T-helper 17 cell (primary cell): ENCODE measurements at regions not wholly inside any gene's neighbourhood (a gene's known extent, or its start where the extent isn't known, plus 50 kb on each side); places are given as distances from the start of the nearest gene placed in this dataset.
"Not testable (repeated sequence)": the region's sequence is repeated elsewhere in the genome, so short reads cannot be mapped to it uniquely, and the experiment has no call there.

Experiments used
- ATAC-seq: fragments of 150-1000 bp; cut with Tn5 transposase; 2 replicates; pipeline ENCODE4 v1.10.0; 2021; ENCODE audit warnings: mild to moderate bottlenecking, moderate library complexity
- DNase-seq, 3 donors: peaks; one replicate each; pipeline versions ENCODE4 v3.0.0 to v3.0.0-alpha.2; 2020 to 2021
- H3K9me3 ChIP-seq: one replicate; pipeline ENCODE4 v1.7.0; 2013; ENCODE audit warnings: low read length, mild to moderate bottlenecking; ENCODE audit not compliant: control insufficient read depth, poor library complexity, severe bottlenecking
- H3K27ac Mint-ChIP-seq: one replicate; pipeline ENCODE4 v1.8.0; 2022; ENCODE audit warnings: mild to moderate bottlenecking, moderate library complexity, mixed read lengths
- H3K27me3 Mint-ChIP-seq: one replicate; pipeline ENCODE4 v1.8.0; 2022; ENCODE audit warnings: mixed read lengths
- H3K36me3 Mint-ChIP-seq: one replicate; pipeline ENCODE4 v1.8.0; 2022; ENCODE audit warnings: low read depth, mixed read lengths
- H3K4me1 Mint-ChIP-seq: one replicate; pipeline ENCODE4 v1.8.0; 2022; ENCODE audit warnings: mild to moderate bottlenecking, mixed read lengths
- H3K4me3 Mint-ChIP-seq: one replicate; pipeline ENCODE4 v1.8.0; 2022; ENCODE audit warnings: mild to moderate bottlenecking, moderate library complexity, mixed read lengths

DNA sequence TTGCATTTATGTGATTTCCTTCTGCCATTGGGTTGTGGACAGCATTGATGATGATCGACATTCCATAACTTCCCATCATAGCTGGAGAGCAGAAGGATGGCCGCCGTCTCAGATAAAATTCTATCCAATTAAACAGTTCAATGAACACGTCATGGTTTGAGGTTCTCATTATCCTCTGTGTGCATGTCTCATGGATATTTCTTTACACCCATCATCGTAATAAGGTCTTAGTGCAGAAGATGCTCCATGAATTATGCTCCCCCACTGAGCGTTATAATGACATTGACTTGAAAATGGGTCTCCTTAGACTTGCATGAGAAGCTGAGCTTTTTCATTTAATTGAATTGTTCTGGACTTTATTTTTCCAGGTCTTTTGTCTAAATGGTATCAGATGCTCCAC is 92.1 kb downstream of the TRIM42 start:
- DNase-seq (no peak), ATAC-seq (no peak)
- no peaks in the 10 kb centered on the region for H3K36me3 Mint-ChIP-seq
- no peak overlapping the region for H3K27ac Mint-ChIP-seq
- H3K27me3 Mint-ChIP-seq = peaks cover 10% of the 10 kb centered on the region
- H3K4me3 Mint-ChIP-seq = no peak overlapping the region
- peaks cover 2% of the 10 kb centered on the region for H3K9me3 ChIP-seq
- H3K4me1 Mint-ChIP-seq = no peaks in the 10 kb centered on the region

- Mint-ChIP-seq H3K4me1 (no peaks in the 10 kb centered on the region), H3K27me3 (peaks cover 10% of the 10 kb centered on the region), H3K36me3 (no peaks in the 10 kb centered on the region), H3K4me3 (no peak overlapping the region), H3K27ac (no peak overlapping the region)
- H3K9me3 ChIP-seq = peaks cover 2% of the 10 kb centered on the region
- no peak for ATAC-seq
- DNase-seq = no peak
Observed at GRCh38 chr3:140770977-140771667, 93.3 kb downstream of the TRIM42 start.

DNA sequence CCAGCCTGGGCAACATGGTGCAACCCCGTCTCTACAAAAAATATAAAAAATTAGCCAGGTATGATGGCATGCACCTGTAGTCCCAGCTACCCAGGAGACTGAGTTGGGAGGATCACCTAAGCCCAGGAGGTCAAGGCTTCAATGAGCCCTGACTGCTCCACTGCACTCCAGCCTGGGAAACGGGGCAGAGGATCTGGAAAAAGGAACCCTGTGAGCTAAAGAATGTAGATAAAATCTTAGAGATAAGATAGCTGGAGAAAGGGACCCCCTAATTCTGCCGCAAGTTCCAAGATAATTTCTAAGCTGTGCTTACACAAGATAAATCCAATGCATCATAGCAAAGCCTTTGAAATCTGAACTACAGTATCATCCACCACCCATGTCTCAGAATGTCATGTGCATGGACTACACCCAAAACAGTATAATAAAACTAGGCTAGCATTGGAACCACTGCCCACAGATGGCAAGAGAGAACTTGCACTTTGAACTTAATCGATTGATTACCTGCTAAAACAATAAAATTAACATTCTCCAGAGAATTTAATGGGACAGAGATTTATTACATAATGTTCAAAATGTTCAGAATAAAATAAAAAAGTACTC is 99.9 kb downstream of the TRIM42 start:
- ATAC-seq (no peak), DNase-seq (no peak)
- peaks cover 2% of the 10 kb centered on the region for H3K9me3 ChIP-seq
- Mint-ChIP-seq H3K36me3 (no peaks in the 10 kb centered on the region), H3K4me1 (no peaks in the 10 kb centered on the region), H3K4me3 (no peak overlapping the region), H3K27ac (no peak overlapping the region), H3K27me3 (peaks cover 6% of the 10 kb centered on the region)

GRCh38 chr3:140791368-140791767 is 113.5 kb downstream of the TRIM42 start:
- H3K27ac Mint-ChIP-seq = no peak overlapping the region
- ATAC-seq = no peak
- H3K4me1 Mint-ChIP-seq = no peaks in the 10 kb centered on the region
- H3K4me3 Mint-ChIP-seq = no peak overlapping the region
- no peaks in the 10 kb centered on the region for H3K36me3 Mint-ChIP-seq
- no peaks in the 10 kb centered on the region for H3K9me3 ChIP-seq
- DNase-seq = no peak
- H3K27me3 Mint-ChIP-seq = peaks cover 4% of the 10 kb centered on the region

GRCh38 chr3:140794507-140794906 is 116.6 kb downstream of the TRIM42 start:
- H3K9me3 ChIP-seq = no peaks in the 10 kb centered on the region
- Mint-ChIP-seq H3K27ac (no peak overlapping the region), H3K27me3 (no peaks in the 10 kb centered on the region), H3K36me3 (no peaks in the 10 kb centered on the region), H3K4me1 (no peaks in the 10 kb centered on the region), H3K4me3 (no peak overlapping the region)
- DNase-seq (no peak), ATAC-seq (no peak)

GRCh38 chr3:140802898-140803297 is 125.0 kb downstream of the TRIM42 start:
- not testable (repeated sequence) for ATAC-seq, H3K36me3 Mint-ChIP-seq, DNase-seq, H3K4me1 Mint-ChIP-seq, H3K4me3 Mint-ChIP-seq, H3K9me3 ChIP-seq, H3K27ac Mint-ChIP-seq, H3K27me3 Mint-ChIP-seq

- no peaks in the 10 kb centered on the region for H3K36me3 Mint-ChIP-seq
- DNase-seq (no peak), ATAC-seq (no peak)
- no peaks in the 10 kb centered on the region for H3K9me3 ChIP-seq
- H3K27me3 Mint-ChIP-seq = peaks cover 15% of the 10 kb centered on the region
- no peaks in the 10 kb centered on the region for H3K4me1 Mint-ChIP-seq
- no peak overlapping the region for H3K4me3 Mint-ChIP-seq
- H3K27ac Mint-ChIP-seq = no peak overlapping the region
Observed at GRCh38 chr3:140809316-140809715, 131.5 kb downstream of the TRIM42 start.

- no peak for ATAC-seq
- peaks cover 8% of the 10 kb centered on the region for H3K27me3 Mint-ChIP-seq
- H3K4me3 Mint-ChIP-seq = peak overlapping the region; percentile 37
- H3K36me3 Mint-ChIP-seq = no peaks in the 10 kb centered on the region
- H3K4me1 Mint-ChIP-seq = no peaks in the 10 kb centered on the region
- H3K9me3 ChIP-seq = no peaks in the 10 kb centered on the region
- no peak overlapping the region for H3K27ac Mint-ChIP-seq
- no peak for DNase-seq
Observed at GRCh38 chr3:140816372-140817195, 125.1 kb upstream of the SLC25A36 start.

- H3K27me3 Mint-ChIP-seq = peaks cover 21% of the 10 kb centered on the region
- DNase-seq (no peak), ATAC-seq (no peak)
- H3K36me3 Mint-ChIP-seq = no peaks in the 10 kb centered on the region
- no peak overlapping the region for H3K4me3 Mint-ChIP-seq
- H3K4me1 Mint-ChIP-seq = peaks cover 2% of the 10 kb centered on the region
- H3K27ac Mint-ChIP-seq = no peak overlapping the region
- H3K9me3 ChIP-seq = no peaks in the 10 kb centered on the region
Observed at GRCh38 chr3:140821493-140821892, 120.1 kb upstream of the SLC25A36 start.

DNA sequence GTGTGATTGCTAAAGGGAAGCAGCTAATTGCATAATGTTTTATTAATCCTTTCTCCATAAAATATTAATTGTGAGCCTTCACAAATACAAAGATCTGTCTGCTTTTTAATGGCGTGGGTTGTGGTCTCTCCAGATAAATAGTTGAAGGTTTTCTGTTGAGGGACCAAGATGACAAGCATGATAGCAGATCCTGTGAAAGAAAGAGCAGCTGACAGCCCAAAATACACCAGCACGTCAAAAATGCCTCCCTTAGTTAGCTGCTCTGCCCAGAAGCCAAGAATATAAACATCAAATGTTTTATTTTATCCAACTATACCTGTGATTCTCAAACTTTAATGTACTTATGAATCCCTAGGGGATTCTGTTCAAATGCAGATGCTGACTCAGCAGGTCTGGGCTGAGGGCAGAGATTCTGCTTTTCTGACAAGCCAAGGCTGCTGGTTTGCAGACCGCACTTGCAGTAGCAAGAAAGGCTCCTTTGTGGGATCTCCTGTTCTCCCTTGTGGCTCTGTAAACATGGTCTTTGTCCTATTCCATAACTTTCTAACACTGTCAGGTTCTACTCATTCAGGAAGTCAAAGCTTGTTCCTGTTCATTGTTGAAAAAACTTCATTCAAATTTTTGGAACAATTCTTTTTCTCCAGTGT is 119.1 kb upstream of the SLC25A36 start:
- ATAC-seq (no peak), DNase-seq (no peak)
- Mint-ChIP-seq H3K4me3 (no peak overlapping the region), H3K27me3 (peaks cover 21% of the 10 kb centered on the region), H3K27ac (no peak overlapping the region), H3K36me3 (no peaks in the 10 kb centered on the region), H3K4me1 (peaks cover 2% of the 10 kb centered on the region)
- no peaks in the 10 kb centered on the region for H3K9me3 ChIP-seq

GRCh38 chr3:140823106-140823505 is 118.5 kb upstream of the SLC25A36 start:
- Mint-ChIP-seq H3K4me3 (no peak overlapping the region), H3K27ac (no peak overlapping the region), H3K27me3 (peaks cover 24% of the 10 kb centered on the region), H3K36me3 (no peaks in the 10 kb centered on the region), H3K4me1 (peaks cover 2% of the 10 kb centered on the region)
- DNase-seq (no peak), ATAC-seq (no peak)
- no peaks in the 10 kb centered on the region for H3K9me3 ChIP-seq

GRCh38 chr3:140827894-140828293 is 113.7 kb upstream of the SLC25A36 start:
- ATAC-seq (no peak), DNase-seq (no peak)
- H3K9me3 ChIP-seq = no peaks in the 10 kb centered on the region
- H3K27ac Mint-ChIP-seq = no peak overlapping the region
- H3K27me3 Mint-ChIP-seq = peaks cover 17% of the 10 kb centered on the region
- H3K4me1 Mint-ChIP-seq = no peaks in the 10 kb centered on the region
- no peak overlapping the region for H3K4me3 Mint-ChIP-seq
- no peaks in the 10 kb centered on the region for H3K36me3 Mint-ChIP-seq

DNA sequence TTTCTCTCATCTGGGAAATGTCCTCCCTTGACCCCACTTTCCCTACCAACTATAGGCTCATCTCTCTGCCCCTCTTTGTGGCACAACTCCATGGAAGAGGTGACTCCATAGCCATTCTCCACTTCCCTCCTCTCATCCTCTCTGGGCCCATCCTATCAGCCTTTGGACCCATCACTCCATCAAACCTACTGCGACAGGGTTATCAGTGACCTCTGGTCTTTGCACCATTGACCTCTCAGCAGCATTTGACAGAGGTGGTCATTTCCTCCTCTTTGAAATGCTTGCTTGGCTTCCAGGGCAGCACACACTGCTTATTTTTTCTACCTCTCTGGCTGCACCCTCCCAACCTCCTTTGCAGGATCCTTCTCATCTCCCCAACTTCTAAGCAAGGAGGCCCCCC is 113.1 kb upstream of the SLC25A36 start:
- Mint-ChIP-seq H3K4me1 (no peaks in the 10 kb centered on the region), H3K27ac (no peak overlapping the region), H3K36me3 (no peaks in the 10 kb centered on the region), H3K4me3 (no peak overlapping the region), H3K27me3 (peaks cover 12% of the 10 kb centered on the region)
- no peak for ATAC-seq
- H3K9me3 ChIP-seq = no peaks in the 10 kb centered on the region
- no peak for DNase-seq
